CD14-positive monocyte (primary cell): ENCODE measurements at regions not wholly inside any gene's neighbourhood (a gene's known extent, or its start where the extent isn't known, plus 50 kb on each side); places are given as distances from the start of the nearest gene placed in this dataset.

Source experiments
- DNase-seq, 3 donors: peaks; one replicate each; pipeline ENCODE4 v3.0.0-alpha.2; 2011 to 2022
- H2AFZ ChIP-seq: 2 replicates; pipeline ENCODE4 v1.6.0; 2012; ENCODE audit warnings: mild to moderate bottlenecking, low read depth, low read length, inconsistent platforms; ENCODE audit not compliant: insufficient read depth, poor library complexity, severe bottlenecking
- H3K27ac ChIP-seq, 2 donors: 1 replicate in 1 of 2; 2 replicates in 1 of 2; pipeline ENCODE4 v1.5.1; 2012 to 2013; ENCODE audit warnings: low read length in 2 of 2, control low read depth in 1 of 2, inconsistent platforms in 1 of 2, low read depth in 1 of 2, mild to moderate bottlenecking in 1 of 2
- H3K27me3 ChIP-seq, 2 donors: one replicate each; pipeline versions ENCODE4 v1.6.0 to v1.6.1; 2011 to 2013; ENCODE audit warnings: low read length in 2 of 2; ENCODE audit not compliant: control insufficient read depth in 2 of 2, insufficient read depth in 2 of 2
- H3K36me3 ChIP-seq, 2 donors: replicated peaks in 1 of 2; 1 replicate in 1 of 2; 2 replicates in 1 of 2; pipeline versions ENCODE4 v1.5.1 to v1.6.1; 2012 to 2013; ENCODE audit warnings: low read length in 2 of 2, control low read depth in 1 of 2, inconsistent platforms in 1 of 2, mild to moderate bottlenecking in 1 of 2; ENCODE audit not compliant: insufficient read depth in 2 of 2, control insufficient read depth in 1 of 2
- H3K4me1 ChIP-seq, 2 donors: 1 replicate in 1 of 2; 2 replicates in 1 of 2; pipeline versions ENCODE4 v1.5.1 to v1.6.1; 2012 to 2013; ENCODE audit warnings: low read length in 2 of 2, control low read depth in 1 of 2, inconsistent platforms in 1 of 2, mild to moderate bottlenecking in 1 of 2, moderate library complexity in 1 of 2; ENCODE audit not compliant: insufficient read depth in 2 of 2, control insufficient read depth in 1 of 2
- H3K4me2 ChIP-seq: replicated peaks from 2 replicates; pipeline ENCODE3; 2012; ENCODE audit warnings: low read length, moderate library complexity, mild to moderate bottlenecking; ENCODE audit not compliant: poor library complexity, severe bottlenecking; ENCODE audit errors: extremely low read depth
- H3K4me3 ChIP-seq, 3 experiments: fragments of 200-600 bp in 1 of 3; sonication (generic) in 1 of 3; replicated peaks in 1 of 3; 1 replicate in 2 of 3; 2 replicates in 1 of 3; pipeline ENCODE4 v1.5.1; 2011 to 2013; ENCODE audit warnings: low read length in 3 of 3, mild to moderate bottlenecking in 3 of 3, control low read depth in 2 of 3, low read depth in 2 of 3, inconsistent platforms in 1 of 3, moderate library complexity in 1 of 3
- H3K79me2 ChIP-seq: 2 replicates; pipeline ENCODE4 v1.6.0; 2012; ENCODE audit warnings: mild to moderate bottlenecking, control low read depth, inconsistent platforms, low read length, moderate library complexity; ENCODE audit not compliant: insufficient read depth
- H3K9ac ChIP-seq: 2 replicates; pipeline ENCODE4 v1.6.0; 2017; ENCODE audit warnings: low read length, mild to moderate bottlenecking; ENCODE audit not compliant: insufficient read depth, poor library complexity, severe bottlenecking
- H3K9me3 ChIP-seq, 2 donors: replicated peaks in 1 of 2; 1 replicate in 1 of 2; 2 replicates in 1 of 2; pipeline versions ENCODE4 v1.5.1 to v1.6.1; 2012 to 2013; ENCODE audit warnings: low read length in 2 of 2, control low read depth in 1 of 2; ENCODE audit not compliant: control insufficient read depth in 1 of 2, insufficient read depth in 1 of 2
- H4K20me1 ChIP-seq: 2 replicates; pipeline ENCODE4 v1.6.0; 2012; ENCODE audit warnings: mild to moderate bottlenecking, low read length, control low read depth, moderate library complexity; ENCODE audit not compliant: insufficient read depth
- H3K27ac Mint-ChIP-seq, 7 donors: one replicate each; pipeline ENCODE4 v1.8.0; 2020; ENCODE audit warnings: mild to moderate bottlenecking in 7 of 7, mixed read lengths in 7 of 7, moderate library complexity in 6 of 7, inconsistent platforms in 2 of 7
- H3K27me3 Mint-ChIP-seq, 3 donors: one replicate each; pipeline ENCODE4 v1.8.0; 2021 to 2022; ENCODE audit warnings: low read depth in 3 of 3, mild to moderate bottlenecking in 3 of 3, mixed read lengths in 3 of 3, moderate library complexity in 3 of 3, inconsistent platforms in 1 of 3
- H3K36me3 Mint-ChIP-seq, 2 donors: one replicate each; pipeline ENCODE4 v1.8.0; 2020; ENCODE audit warnings: mixed read lengths in 2 of 2, inconsistent platforms in 1 of 2, mild to moderate bottlenecking in 1 of 2
- H3K4me1 Mint-ChIP-seq: one replicate; pipeline ENCODE4 v1.8.0; 2020; ENCODE audit warnings: mild to moderate bottlenecking, mixed read lengths
- H3K4me3 Mint-ChIP-seq, 2 donors: one replicate each; pipeline ENCODE4 v1.8.0; 2020; ENCODE audit warnings: mild to moderate bottlenecking in 2 of 2, mixed read lengths in 2 of 2, moderate library complexity in 1 of 2
- H3K9me3 Mint-ChIP-seq, 7 donors: one replicate each; pipeline ENCODE4 v1.8.0; 2020 to 2022; ENCODE audit warnings: mixed read lengths in 7 of 7, mild to moderate bottlenecking in 6 of 7, moderate library complexity in 6 of 7, inconsistent platforms in 2 of 7
- CTCF ChIP-seq: fragments of 200-600 bp; IDR thresholded peaks from one replicate; pipeline ENCODE4 v1.8.0; 2022; ENCODE audit warnings: antibody characterized with exemption, mild to moderate bottlenecking
- WGBS: methylation state at CpG from one replicate; pipeline ENCODE4 v1.1.5; 2013; ENCODE audit warnings: missing lambda C conversion rate; ENCODE audit not compliant: insufficient coverage; 5-methylcytosine and 5-hydroxymethylcytosine counted together
- intact Hi-C, 2 donors: fragments of 100-400 bp; cut with micrococcal nuclease; formaldehyde crosslinking; loops; one replicate each; pipeline versions ENCODE4 v1.15.0 to v1.15.1; 2023

DNA sequence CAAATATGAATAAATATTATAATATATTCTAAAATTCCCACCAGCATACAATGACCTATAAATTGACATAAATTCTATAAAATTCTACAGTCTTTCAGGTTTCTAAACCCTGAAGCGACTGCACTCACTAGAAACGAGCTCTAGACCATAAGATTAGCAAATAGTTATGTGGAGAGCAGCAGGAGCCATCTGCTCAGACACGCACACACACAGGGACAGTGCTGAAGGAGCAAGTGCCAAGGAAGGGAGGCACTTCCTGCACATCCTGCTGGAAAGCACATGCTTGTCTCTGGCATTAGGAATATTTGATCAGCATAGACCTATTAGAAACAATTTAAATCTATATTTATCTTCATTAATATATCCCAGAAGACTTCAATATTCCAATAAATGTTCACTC, 713.9 kb upstream of the CDH2 start:
- Histone ChIP-seq H3K9ac (no peak overlapping the region), H3K79me2 (no peaks in the 10 kb centered on the region), H3K36me3 (no peaks in the 10 kb centered on the region), H3K27me3 (no peaks in the 10 kb centered on the region), H2AFZ (no peak overlapping the region), H3K4me1 (no peaks in the 10 kb centered on the region), H4K20me1 (no peaks in the 10 kb centered on the region), H3K4me3 (no peak overlapping the region), H3K27ac (no peak overlapping the region), H3K4me2 (no peak overlapping the region), H3K9me3 (no peaks in the 10 kb centered on the region)
- WGBS = no CpG with 5 or more reads among the region's 3 CpGs
- Mint-ChIP-seq H3K4me1 (no peaks in the 10 kb centered on the region), H3K4me3 (no peak overlapping the region), H3K9me3 (peaks cover 0 to 6% (median 1%) of the 10 kb centered on the region in 7 donors), H3K27ac (no peak overlapping the region), H3K36me3 (no peaks in the 10 kb centered on the region), H3K27me3 (no peaks in the 10 kb centered on the region)
- DNase-seq = no peak
- TF ChIP-seq CTCF = no peak
- intact Hi-C loops = no loop called here

- Histone ChIP-seq H3K27ac (no peak overlapping the region), H3K4me1 (no peaks in the 10 kb centered on the region), H3K4me2 (no peak overlapping the region), H4K20me1 (no peaks in the 10 kb centered on the region), H3K9ac (no peak overlapping the region), H3K27me3 (no peaks in the 10 kb centered on the region), H3K9me3 (no peaks in the 10 kb centered on the region), H3K4me3 (no peak overlapping the region), H3K36me3 (no peaks in the 10 kb centered on the region), H2AFZ (no peak overlapping the region), H3K79me2 (no peaks in the 10 kb centered on the region)
- H3K4me3 Mint-ChIP-seq = no peak overlapping the region
- no peak for DNase-seq
- no peak overlapping the region for H3K27ac Mint-ChIP-seq
- H3K9me3 Mint-ChIP-seq = peaks cover 0 to 5% (median under 1%) of the 10 kb centered on the region in 7 donors
- H3K27me3 Mint-ChIP-seq = peaks cover 0 to 2% (median 0%) of the 10 kb centered on the region in 3 donors
- intact Hi-C loops = no loop called here
- no peak for TF ChIP-seq CTCF
- H3K4me1 Mint-ChIP-seq = no peaks in the 10 kb centered on the region
- WGBS = no CpG with 5 or more reads among the region's 1 CpG
- H3K36me3 Mint-ChIP-seq = no peaks in the 10 kb centered on the region
Observed at GRCh38 chr18:28884304-28884703, 707.4 kb upstream of the CDH2 start.
